ENCODE measurements at regions not wholly inside any gene's neighbourhood (a gene's known extent, or its start where the extent isn't known, plus 50 kb on each side); places are given as distances from the start of the nearest gene placed in this dataset.
"Not testable (repeated sequence)": the region's sequence is repeated elsewhere in the genome, so short reads cannot be mapped to it uniquely, and the experiment has no call there.

DNA sequence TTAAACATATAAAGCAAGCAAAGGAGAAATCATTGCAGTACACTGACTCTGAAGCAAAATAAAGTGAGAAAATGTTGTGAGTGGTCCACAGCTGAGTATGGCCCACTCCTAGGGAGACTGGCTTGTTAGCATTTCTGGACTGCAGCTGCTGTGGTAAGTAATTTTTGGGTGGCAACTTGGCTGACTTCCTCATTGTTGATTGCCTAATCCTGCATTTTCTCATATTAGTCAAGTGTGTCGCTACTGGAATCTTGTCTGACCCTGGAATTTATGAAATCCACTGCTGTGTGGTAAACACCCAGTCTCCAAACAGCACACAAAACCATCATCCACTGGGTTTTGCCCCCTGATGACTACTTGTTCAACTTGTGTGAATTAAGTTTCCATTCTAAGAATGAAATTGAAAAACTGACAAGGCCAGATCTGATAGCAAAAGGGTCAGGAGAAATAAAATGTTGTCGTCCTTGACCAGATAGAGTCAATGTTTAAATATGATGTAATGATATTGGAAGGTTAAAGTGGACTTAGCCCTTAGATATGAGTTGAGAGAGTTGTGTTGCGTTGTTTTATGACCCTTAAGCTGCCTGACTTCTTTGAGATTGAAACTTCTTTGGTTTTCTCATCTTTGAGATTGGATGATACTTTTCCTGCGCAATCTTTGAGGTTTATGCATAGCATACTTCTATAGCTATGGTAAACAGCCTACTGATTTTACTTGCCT, 106.6 kb upstream of the SEC22B start:
- not testable (repeated sequence) for H3K36me3 ChIP-seq (ENCODE audit: control insufficient read depth, insufficient read depth, low read length); H3K27me3 ChIP-seq (ENCODE audit: control insufficient read depth, insufficient read depth, low read length); H3K9me3 ChIP-seq (ENCODE audit: control insufficient read depth, insufficient read depth, low read length); H3K4me1 ChIP-seq (ENCODE audit: control insufficient read depth, insufficient read depth, low read length); H3K4me3 ChIP-seq (ENCODE audit: low read depth, low read length); H3K27ac ChIP-seq (ENCODE audit: low read depth, low read length); DNase-seq (ENCODE audit: low read depth in 4 of 6, low spot score in 6 of 6)
- whole genome bisulfite sequencing (ENCODE audit: insufficient coverage) = no CpG with 5 or more reads among the region's 4 CpGs

DNA sequence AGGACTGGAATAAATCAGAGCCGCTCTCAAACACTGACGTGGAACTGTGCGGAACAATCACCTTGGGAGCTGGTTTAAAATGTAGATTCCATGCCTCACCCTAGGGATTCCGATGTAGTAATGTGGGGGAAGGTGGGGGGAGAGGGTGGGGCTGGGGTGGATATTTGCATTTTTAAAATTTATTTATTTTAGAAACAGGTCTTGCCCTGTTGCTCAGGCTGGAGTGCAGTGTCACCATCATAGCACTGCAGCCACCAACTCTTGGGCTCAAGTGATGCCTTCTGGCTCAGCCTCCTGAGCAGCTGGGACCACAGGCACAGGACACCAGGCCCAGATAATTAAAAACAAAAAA, 101.9 kb upstream of the SEC22B start:
- not testable (repeated sequence) for H3K36me3 ChIP-seq (ENCODE audit: control insufficient read depth, insufficient read depth, low read length); H3K27ac ChIP-seq (ENCODE audit: low read depth, low read length); H3K9me3 ChIP-seq (ENCODE audit: control insufficient read depth, insufficient read depth, low read length); H3K4me1 ChIP-seq (ENCODE audit: control insufficient read depth, insufficient read depth, low read length); H3K27me3 ChIP-seq (ENCODE audit: control insufficient read depth, insufficient read depth, low read length); H3K4me3 ChIP-seq (ENCODE audit: low read depth, low read length); DNase-seq (ENCODE audit: low read depth in 4 of 6, low spot score in 6 of 6)
- no CpG with 5 or more reads among the region's 4 CpGs for WGBS (ENCODE audit: insufficient coverage)

GRCh38 chr1:120277428-120278258, 101.3 kb upstream of the SEC22B start:
- not testable (repeated sequence) for H3K4me3 ChIP-seq (ENCODE audit: low read depth, low read length); H3K9me3 ChIP-seq (ENCODE audit: control insufficient read depth, insufficient read depth, low read length); DNase-seq (ENCODE audit: low read depth in 4 of 6, low spot score in 6 of 6); H3K27ac ChIP-seq (ENCODE audit: low read depth, low read length); H3K27me3 ChIP-seq (ENCODE audit: control insufficient read depth, insufficient read depth, low read length); H3K36me3 ChIP-seq (ENCODE audit: control insufficient read depth, insufficient read depth, low read length); H3K4me1 ChIP-seq (ENCODE audit: control insufficient read depth, insufficient read depth, low read length)
- no CpG with 5 or more reads among the region's 26 CpGs for WGBS (ENCODE audit: insufficient coverage)

GRCh38 chr1:120276710-120277109, 100.4 kb upstream of the SEC22B start:
- DNase-seq (ENCODE audit: low read depth in 4 of 6, low spot score in 6 of 6); H3K27ac ChIP-seq (ENCODE audit: low read depth, low read length); H3K4me1 ChIP-seq (ENCODE audit: control insufficient read depth, insufficient read depth, low read length); H3K36me3 ChIP-seq (ENCODE audit: control insufficient read depth, insufficient read depth, low read length); H3K27me3 ChIP-seq (ENCODE audit: control insufficient read depth, insufficient read depth, low read length); H3K9me3 ChIP-seq (ENCODE audit: control insufficient read depth, insufficient read depth, low read length); H3K4me3 ChIP-seq (ENCODE audit: low read depth, low read length): not testable (repeated sequence)
- WGBS (ENCODE audit: insufficient coverage) = no CpG with 5 or more reads among the region's 5 CpGs

DNA sequence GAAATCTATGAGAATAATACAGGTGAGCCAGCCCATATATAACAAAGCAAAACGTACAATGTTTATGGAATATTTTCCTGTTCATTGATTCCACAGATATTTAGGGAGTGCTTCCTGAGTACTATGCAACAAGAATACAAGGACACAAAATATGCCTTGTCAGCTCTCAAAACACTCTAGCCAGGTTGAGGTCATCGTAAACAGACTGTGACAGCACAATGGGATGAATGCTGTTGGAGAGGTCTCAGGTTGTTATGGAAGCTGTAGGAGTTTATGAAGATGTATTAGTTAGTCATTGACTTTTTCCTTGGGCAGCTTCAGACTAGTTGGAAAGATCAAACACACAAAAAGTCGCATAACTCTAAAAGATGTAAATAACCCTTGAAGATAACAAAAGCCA, 98.1 kb upstream of the SEC22B start:
- WGBS (ENCODE audit: insufficient coverage) = no CpG with 5 or more reads among the region's 3 CpGs
- not testable (repeated sequence) for H3K27ac ChIP-seq (ENCODE audit: low read depth, low read length); H3K4me1 ChIP-seq (ENCODE audit: control insufficient read depth, insufficient read depth, low read length); H3K4me3 ChIP-seq (ENCODE audit: low read depth, low read length); H3K9me3 ChIP-seq (ENCODE audit: control insufficient read depth, insufficient read depth, low read length); DNase-seq (ENCODE audit: low read depth in 4 of 6, low spot score in 6 of 6); H3K36me3 ChIP-seq (ENCODE audit: control insufficient read depth, insufficient read depth, low read length); H3K27me3 ChIP-seq (ENCODE audit: control insufficient read depth, insufficient read depth, low read length)

- not testable (repeated sequence) for H3K4me1 ChIP-seq (ENCODE audit: control insufficient read depth, insufficient read depth, low read length); H3K9me3 ChIP-seq (ENCODE audit: control insufficient read depth, insufficient read depth, low read length); H3K36me3 ChIP-seq (ENCODE audit: control insufficient read depth, insufficient read depth, low read length); DNase-seq (ENCODE audit: low read depth in 4 of 6, low spot score in 6 of 6); H3K4me3 ChIP-seq (ENCODE audit: low read depth, low read length); H3K27ac ChIP-seq (ENCODE audit: low read depth, low read length); H3K27me3 ChIP-seq (ENCODE audit: control insufficient read depth, insufficient read depth, low read length)
- 53% methylated on average over 2 of the region's 4 CpGs for WGBS (ENCODE audit: insufficient coverage)
These were observed 97.0 kb upstream of the SEC22B start for GRCh38 chr1:120273363-120273762.

DNA sequence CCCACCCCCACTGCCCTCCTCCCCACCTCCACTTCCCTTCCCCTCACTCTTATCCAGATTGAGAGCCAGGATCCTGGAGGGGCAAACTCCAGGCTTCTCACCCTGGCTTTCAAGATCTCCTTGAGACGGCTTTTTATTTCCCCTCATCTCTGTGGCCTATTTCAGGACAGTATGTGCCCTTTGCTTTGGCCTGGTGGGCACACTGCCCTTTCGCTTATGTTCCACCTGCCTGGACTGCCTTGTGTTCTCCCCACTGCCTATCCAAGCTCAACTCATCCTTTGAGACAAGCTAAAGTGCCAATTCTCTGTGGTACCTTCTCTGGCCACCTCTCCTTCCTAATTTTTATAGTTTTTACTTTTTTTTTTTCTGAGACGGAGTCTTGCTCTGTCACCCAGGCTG, 95.9 kb upstream of the SEC22B start:
- not testable (repeated sequence) for H3K9me3 ChIP-seq (ENCODE audit: control insufficient read depth, insufficient read depth, low read length); H3K36me3 ChIP-seq (ENCODE audit: control insufficient read depth, insufficient read depth, low read length); H3K27me3 ChIP-seq (ENCODE audit: control insufficient read depth, insufficient read depth, low read length); DNase-seq (ENCODE audit: low read depth in 4 of 6, low spot score in 6 of 6); H3K4me1 ChIP-seq (ENCODE audit: control insufficient read depth, insufficient read depth, low read length); H3K4me3 ChIP-seq (ENCODE audit: low read depth, low read length); H3K27ac ChIP-seq (ENCODE audit: low read depth, low read length)
- WGBS (ENCODE audit: insufficient coverage) = no CpG with 5 or more reads among the region's 3 CpGs

- H3K4me3 ChIP-seq (ENCODE audit: low read depth, low read length); H3K36me3 ChIP-seq (ENCODE audit: control insufficient read depth, insufficient read depth, low read length); DNase-seq (ENCODE audit: low read depth in 4 of 6, low spot score in 6 of 6); H3K4me1 ChIP-seq (ENCODE audit: control insufficient read depth, insufficient read depth, low read length); H3K9me3 ChIP-seq (ENCODE audit: control insufficient read depth, insufficient read depth, low read length); H3K27me3 ChIP-seq (ENCODE audit: control insufficient read depth, insufficient read depth, low read length); H3K27ac ChIP-seq (ENCODE audit: low read depth, low read length): not testable (repeated sequence)
- WGBS (ENCODE audit: insufficient coverage) = no CpG with 5 or more reads among the region's 5 CpGs
These were observed 95.4 kb upstream of the SEC22B start for GRCh38 chr1:120271561-120272221.

DNA sequence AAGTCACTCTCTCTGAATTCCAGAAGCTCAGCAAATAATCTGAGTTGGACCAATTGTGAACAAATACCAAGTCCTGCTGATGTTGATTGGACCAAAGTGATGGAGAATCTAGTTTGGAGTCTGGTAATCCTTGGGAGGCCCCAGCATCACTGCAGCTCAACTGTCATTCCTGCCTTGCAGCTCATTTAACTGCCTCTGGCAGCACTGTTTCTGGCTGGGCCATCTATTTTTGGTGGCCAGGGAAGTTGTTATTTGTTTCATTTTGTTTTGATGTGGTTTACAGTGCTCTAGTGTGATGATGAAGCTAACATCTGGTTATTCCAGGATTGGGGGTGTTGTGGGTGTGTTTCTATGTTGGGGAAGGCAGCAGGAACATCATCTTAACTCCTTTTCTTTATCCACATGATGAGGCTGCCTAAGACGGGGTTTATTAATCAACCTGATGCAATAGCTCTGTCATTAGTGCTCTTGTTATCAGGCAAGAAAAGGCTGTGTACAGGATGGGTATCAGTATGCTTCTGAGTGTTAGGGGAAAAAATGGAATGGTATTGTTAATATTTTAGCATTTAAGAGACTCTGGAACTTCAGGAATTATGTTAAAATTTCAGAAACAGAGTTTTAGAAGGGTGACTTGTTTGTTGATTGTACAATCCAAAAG, 91.7 kb upstream of the SEC22B start:
- H3K4me1 ChIP-seq (ENCODE audit: control insufficient read depth, insufficient read depth, low read length); H3K9me3 ChIP-seq (ENCODE audit: control insufficient read depth, insufficient read depth, low read length); H3K27ac ChIP-seq (ENCODE audit: low read depth, low read length); H3K27me3 ChIP-seq (ENCODE audit: control insufficient read depth, insufficient read depth, low read length); H3K36me3 ChIP-seq (ENCODE audit: control insufficient read depth, insufficient read depth, low read length); DNase-seq (ENCODE audit: low read depth in 4 of 6, low spot score in 6 of 6); H3K4me3 ChIP-seq (ENCODE audit: low read depth, low read length): not testable (repeated sequence)
- WGBS (ENCODE audit: insufficient coverage) = no CpG with 5 or more reads among the region's 1 CpG

Data from spinal cord (tissue), 9 donors.